ENCODE measurements at regions not wholly inside any gene's neighbourhood (a gene's known extent, or its start where the extent isn't known, plus 50 kb on each side); places are given as distances from the start of the nearest gene placed in this dataset.

GRCh38 chr11:112785719-112786118 is 175.5 kb upstream of the NCAM1 start:
- no peak for DNase-seq (ENCODE audit: low spot score)

- no peak for DNase-seq (ENCODE audit: low spot score)
These were observed 175.0 kb upstream of the NCAM1 start for GRCh38 chr11:112786196-112786595.

GRCh38 chr11:112786886-112787530 is 174.2 kb upstream of the NCAM1 start:
- DNase-seq (ENCODE audit: low spot score), result no peak

- DNase-seq (ENCODE audit: low spot score), result no peak
These were observed 171.7 kb upstream of the NCAM1 start for GRCh38 chr11:112789481-112789880.

- DNase-seq (ENCODE audit: low spot score), result no peak
These were observed 170.9 kb upstream of the NCAM1 start for GRCh38 chr11:112790286-112790685.

GRCh38 chr11:112792070-112792469 is 169.2 kb upstream of the NCAM1 start:
- DNase-seq (ENCODE audit: low spot score), result no peak

GRCh38 chr11:112793416-112793815 is 167.8 kb upstream of the NCAM1 start:
- no peak for DNase-seq (ENCODE audit: low spot score)

- DNase-seq (ENCODE audit: low spot score), result no peak
These were observed 166.8 kb upstream of the NCAM1 start for GRCh38 chr11:112794331-112794846.

- DNase-seq (ENCODE audit: low spot score), result no peak
These were observed 165.9 kb upstream of the NCAM1 start for GRCh38 chr11:112795142-112795815.

- DNase-seq (ENCODE audit: low spot score), result no peak
These were observed 165.1 kb upstream of the NCAM1 start for GRCh38 chr11:112795911-112796649.

- DNase-seq (ENCODE audit: low spot score), result peak; percentile 30
These were observed 164.1 kb upstream of the NCAM1 start for GRCh38 chr11:112797092-112797491.

GRCh38 chr11:112797648-112798293 is 163.4 kb upstream of the NCAM1 start:
- DNase-seq (ENCODE audit: low spot score), result no peak

- DNase-seq (ENCODE audit: low spot score), result peak; percentile 45
These were observed 160.0 kb upstream of the NCAM1 start for GRCh38 chr11:112801025-112801816.

- no peak for DNase-seq (ENCODE audit: low spot score)
These were observed 159.5 kb upstream of the NCAM1 start for GRCh38 chr11:112801817-112802088.

GRCh38 chr11:112805658-112806057 is 155.6 kb upstream of the NCAM1 start:
- no peak for DNase-seq (ENCODE audit: low spot score)

GRCh38 chr11:112806256-112806655 is 155.0 kb upstream of the NCAM1 start:
- DNase-seq (ENCODE audit: low spot score), result no peak

GRCh38 chr11:112806876-112807275 is 154.3 kb upstream of the NCAM1 start:
- no peak for DNase-seq (ENCODE audit: low spot score)

GRCh38 chr11:112809429-112809828 is 151.8 kb upstream of the NCAM1 start:
- DNase-seq (ENCODE audit: low spot score), result no peak

- DNase-seq (ENCODE audit: low spot score), result no peak
These were observed 150.3 kb upstream of the NCAM1 start for GRCh38 chr11:112810951-112811350.

- no peak for DNase-seq (ENCODE audit: low spot score)
These were observed 149.4 kb upstream of the NCAM1 start for GRCh38 chr11:112811783-112812182.

GRCh38 chr11:112812729-112813128 is 148.5 kb upstream of the NCAM1 start:
- DNase-seq (ENCODE audit: low spot score), result no peak

- DNase-seq (ENCODE audit: low spot score), result no peak
These were observed 147.1 kb upstream of the NCAM1 start for GRCh38 chr11:112814168-112814567.

All from left forelimb (tissue), 1 donor.